ENCODE measurements at regions not wholly inside any gene's neighbourhood (a gene's known extent, or its start where the extent isn't known, plus 50 kb on each side); places are given as distances from the start of the nearest gene placed in this dataset.

DNA sequence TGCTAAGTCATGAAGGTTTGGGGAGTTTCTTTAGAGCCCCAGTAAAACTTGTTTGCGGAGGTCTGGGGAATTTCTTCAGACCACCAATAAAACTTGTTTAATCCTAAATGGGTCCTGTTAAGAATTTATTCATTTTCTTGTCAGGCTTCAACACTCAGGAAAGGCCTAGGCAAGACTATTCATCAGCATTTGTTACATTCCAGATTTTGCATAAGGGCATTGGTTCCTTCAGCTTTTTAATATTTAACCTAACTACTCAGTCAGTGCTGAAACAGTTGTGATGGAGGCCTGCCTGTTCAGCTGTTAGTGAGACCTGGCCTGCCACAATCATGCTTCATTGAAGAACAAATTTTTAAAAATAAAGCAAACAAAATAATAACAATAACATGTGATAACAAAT, 954.2 kb upstream of the SEMA6D start:
- no peaks in the 10 kb centered on the region for H3K27me3 ChIP-seq (replicated peaks in 1 of 4; ENCODE audit: control insufficient read depth in 3 of 4, extremely low read depth in 1 of 4, insufficient read depth in 3 of 4, low read length in 3 of 4)
- 94% methylated on average over 1 of the region's 1 CpG; no CpG with 5 or more reads in 1 of the 2 experiments for WGBS, 2 experiments (ENCODE audit: extremely low coverage in 1 of 2, insufficient coverage in 1 of 2, insufficient read length in 1 of 2, insufficient replicate concordance in 2 of 2, low coverage in 1 of 2, low lambda C conversion rate in 2 of 2, missing lambda C conversion rate in 1 of 2)
- ChIA-PET POLR2A (ENCODE audit: partially characterized antibody) (no interaction called here), CTCF (ENCODE audit: partially characterized antibody) (no interaction called here)
- no peak overlapping the region for H2BK12ac ChIP-seq (ENCODE audit: low read depth, low read length)
- H3K23ac ChIP-seq (ENCODE audit: insufficient read length): no peak overlapping the region
- H4K8ac ChIP-seq (ENCODE audit: extremely low read depth, insufficient read depth, low read length): no peak overlapping the region
- H3K56ac ChIP-seq (replicated peaks; ENCODE audit: insufficient read length, low read depth, low read length): no peak overlapping the region
- FAIRE-seq (no peak), DNase-seq (ENCODE audit: low read depth in 1 of 2, low spot score in 2 of 2) (no peak)
- no peaks in the 10 kb centered on the region for H3K23me2 ChIP-seq (ENCODE audit: low read depth, low read length)
- no peak overlapping the region for H4K91ac ChIP-seq (replicated peaks; ENCODE audit: insufficient read length, low read length)
- H3K79me2 ChIP-seq (ENCODE audit: control insufficient read depth in 1 of 2, insufficient read depth in 2 of 2, low read length in 2 of 2): no peaks in the 10 kb centered on the region
- H3K4ac ChIP-seq (replicated peaks; ENCODE audit: insufficient read length, low read depth, low read length): no peak overlapping the region
- H3K27ac ChIP-seq (ENCODE audit: low read depth, low read length): no peak overlapping the region
- H3K14ac ChIP-seq (ENCODE audit: insufficient read length): no peak overlapping the region
- H2AFZ ChIP-seq (ENCODE audit: low read length): no peak overlapping the region
- H2BK5ac ChIP-seq (ENCODE audit: low read depth, low read length): no peak overlapping the region
- H3K4me2 ChIP-seq (ENCODE audit: insufficient read depth in 1 of 2, low read depth in 2 of 2, low read length in 2 of 2): no peak overlapping the region
- no peaks in the 10 kb centered on the region for H3K4me1 ChIP-seq (replicated peaks in 1 of 4; ENCODE audit: control insufficient read depth in 3 of 4, insufficient read depth in 4 of 4, low read length in 3 of 4)
- TF ChIP-seq, protein P1, sequence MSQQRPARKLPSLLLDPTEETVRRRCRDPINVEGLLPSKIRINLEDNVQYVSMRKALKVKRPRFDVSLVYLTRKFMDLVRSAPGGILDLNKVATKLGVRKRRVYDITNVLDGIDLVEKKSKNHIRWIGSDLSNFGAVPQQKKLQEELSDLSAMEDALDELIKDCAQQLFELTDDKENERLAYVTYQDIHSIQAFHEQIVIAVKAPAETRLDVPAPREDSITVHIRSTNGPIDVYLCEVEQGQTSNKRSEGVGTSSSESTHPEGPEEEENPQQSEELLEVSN (IDR thresholded peaks at IDR 0.05): no peak
- no peak overlapping the region for H2BK20ac ChIP-seq (ENCODE audit: low read length)
- no peak overlapping the region for H2BK15ac ChIP-seq (ENCODE audit: low read length)
- no peak overlapping the region for H3K18ac ChIP-seq (ENCODE audit: extremely low read depth, low read length)
- H3K4me3 ChIP-seq (ENCODE audit: extremely low read depth in 1 of 4, insufficient read depth in 2 of 4, low read depth in 3 of 4, low read length in 4 of 4): no peak overlapping the region
- H4K20me1 ChIP-seq (replicated peaks in 1 of 2; ENCODE audit: control insufficient read depth in 1 of 2, insufficient read depth in 2 of 2, low read length in 2 of 2): no peaks in the 10 kb centered on the region
- H2BK120ac ChIP-seq (replicated peaks; ENCODE audit: low read depth, low read length): no peak overlapping the region
- H3K36me3 ChIP-seq (ENCODE audit: control insufficient read depth in 2 of 4, insufficient read depth in 4 of 4, low read length in 3 of 4): no peaks in the 10 kb centered on the region
- H3K79me1 ChIP-seq (ENCODE audit: low read depth, low read length): no peaks in the 10 kb centered on the region
- H2AK5ac ChIP-seq (ENCODE audit: low read depth, low read length): no peak overlapping the region
- no peak overlapping the region for H4K5ac ChIP-seq (ENCODE audit: insufficient read length, low read depth, low read length)
- H3K9ac ChIP-seq (replicated peaks in 1 of 4; ENCODE audit: extremely low read depth in 1 of 4, low read depth in 3 of 4, low read length in 3 of 4): no peak overlapping the region
- peaks cover 1 to 6% of the 10 kb centered on the region in 2 experiments; a peak in 2 of 4 replicates for H3K9me3 ChIP-seq (ENCODE audit: insufficient read depth in 2 of 2, low read depth in 1 of 2, low read length in 1 of 2)

Data from H1 (cell line).